Osteoblast (primary cell): ENCODE measurements at regions not wholly inside any gene's neighbourhood (a gene's known extent, or its start where the extent isn't known, plus 50 kb on each side); places are given as distances from the start of the nearest gene placed in this dataset.

Experiments
- DNase-seq: peaks from one replicate; pipeline ENCODE4 v3.0.0; 2011; ENCODE audit warnings: low spot score, mixed read lengths; ENCODE audit not compliant: insufficient read length; ENCODE audit errors: missing footprints
- H2AFZ ChIP-seq: 2 replicates; pipeline ENCODE4 v1.6.0; 2011; ENCODE audit warnings: mild to moderate bottlenecking, low read length
- H3K27ac ChIP-seq: 2 replicates; pipeline ENCODE4 v1.5.1; 2011; ENCODE audit warnings: mild to moderate bottlenecking, low read depth, low read length, moderate library complexity
- H3K27me3 ChIP-seq: 2 replicates; pipeline ENCODE4 v1.6.0; 2012; ENCODE audit warnings: mild to moderate bottlenecking, control low read depth, inconsistent platforms, low read length, moderate library complexity; ENCODE audit not compliant: insufficient read depth
- H3K36me3 ChIP-seq: 2 replicates; pipeline ENCODE4 v1.5.1; 2011; ENCODE audit warnings: mild to moderate bottlenecking, low read length, control low read depth, moderate library complexity; ENCODE audit not compliant: insufficient read depth
- H3K4me1 ChIP-seq: 2 replicates; pipeline ENCODE4 v1.5.1; 2011; ENCODE audit warnings: mild to moderate bottlenecking, low read length, control low read depth, moderate library complexity; ENCODE audit not compliant: insufficient read depth
- H3K4me2 ChIP-seq: 2 replicates; pipeline ENCODE4 v1.6.0; 2011; ENCODE audit warnings: mild to moderate bottlenecking, low read length; ENCODE audit not compliant: insufficient read depth
- H3K4me3 ChIP-seq: fragments of 200-600 bp; sonication (generic); 3 replicates; pipeline ENCODE4 v1.5.1; 2012; ENCODE audit warnings: mild to moderate bottlenecking, low read length, inconsistent platforms; ENCODE audit not compliant: insufficient read depth
- H3K79me2 ChIP-seq: 2 replicates; pipeline ENCODE4 v1.6.0; 2012; ENCODE audit warnings: mild to moderate bottlenecking, low read length, control low read depth, inconsistent platforms; ENCODE audit not compliant: insufficient read depth
- H3K9me3 ChIP-seq: 2 replicates; pipeline ENCODE4 v1.5.1; 2011; ENCODE audit warnings: low read depth, low read length, control low read depth
- H4K20me1 ChIP-seq: 2 replicates; pipeline ENCODE4 v1.6.0; 2012; ENCODE audit warnings: mild to moderate bottlenecking, low read length, control low read depth; ENCODE audit not compliant: insufficient read depth
- TF ChIP-seq, protein P1 (sequence below): IDR thresholded peaks from 2 replicates; pipeline ENCODE4 v1.5.1; 2011; ENCODE audit warnings: mild to moderate bottlenecking, low read depth, low read length, moderate library complexity; ENCODE audit errors: extremely low read depth

DNA sequence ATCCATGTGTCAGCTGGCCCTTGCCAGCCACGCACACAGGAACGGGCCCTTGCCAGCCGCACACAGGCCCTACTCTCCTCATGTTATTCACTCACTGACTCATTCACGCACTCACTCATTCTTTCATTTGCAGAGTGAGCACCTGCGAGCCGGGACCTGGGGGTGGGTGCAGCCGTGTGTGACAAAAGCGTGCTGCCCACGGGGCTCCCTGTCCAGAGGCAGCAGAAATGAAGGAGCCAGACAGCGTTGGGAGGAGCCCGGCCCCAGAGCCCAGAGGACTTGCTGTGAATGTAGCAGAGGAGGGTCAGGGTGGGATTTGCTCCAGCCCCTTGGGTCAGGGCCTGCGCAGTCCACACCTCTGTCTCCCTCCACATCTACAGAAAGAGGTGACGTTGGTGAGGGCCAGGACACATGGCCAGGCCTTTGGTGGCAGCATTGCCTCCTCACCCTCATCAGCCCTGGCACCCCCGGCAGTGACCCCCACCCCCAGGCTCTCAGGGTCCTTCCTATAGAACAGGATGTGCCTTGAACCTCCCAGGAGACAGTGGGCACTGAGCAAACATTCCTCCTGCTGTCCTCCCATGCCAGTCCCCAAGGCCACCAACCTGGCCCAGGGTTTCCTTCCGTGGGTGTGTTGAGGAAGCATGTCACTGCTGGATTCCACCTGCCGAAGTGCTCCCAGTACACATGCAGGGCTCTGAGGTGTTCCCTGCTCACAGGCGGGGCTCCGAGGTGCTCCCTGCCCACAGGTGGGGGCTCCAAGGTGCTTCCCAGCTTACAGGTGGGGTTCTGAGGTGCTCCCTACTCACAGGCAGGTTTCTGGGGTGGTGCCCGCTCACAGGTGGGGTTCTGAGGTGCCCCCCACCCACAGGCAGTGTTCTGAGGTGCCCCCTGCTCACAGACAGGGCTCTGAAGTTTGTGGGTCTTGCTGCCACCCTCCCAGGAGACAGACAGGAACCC lies 105.7 kb downstream of the HMX1 start:
- peak; percentile 36 for DNase-seq
- H3K9me3 ChIP-seq, result no peaks in the 10 kb centered on the region
- H2AFZ ChIP-seq, result no peak overlapping the region
- H3K4me1 ChIP-seq, result no peaks in the 10 kb centered on the region
- no peak overlapping the region for H3K4me2 ChIP-seq
- H3K4me3 ChIP-seq, result no peak overlapping the region
- H3K27me3 ChIP-seq, result no peaks in the 10 kb centered on the region
- H3K36me3 ChIP-seq, result no peaks in the 10 kb centered on the region
- TF ChIP-seq, protein P1, sequence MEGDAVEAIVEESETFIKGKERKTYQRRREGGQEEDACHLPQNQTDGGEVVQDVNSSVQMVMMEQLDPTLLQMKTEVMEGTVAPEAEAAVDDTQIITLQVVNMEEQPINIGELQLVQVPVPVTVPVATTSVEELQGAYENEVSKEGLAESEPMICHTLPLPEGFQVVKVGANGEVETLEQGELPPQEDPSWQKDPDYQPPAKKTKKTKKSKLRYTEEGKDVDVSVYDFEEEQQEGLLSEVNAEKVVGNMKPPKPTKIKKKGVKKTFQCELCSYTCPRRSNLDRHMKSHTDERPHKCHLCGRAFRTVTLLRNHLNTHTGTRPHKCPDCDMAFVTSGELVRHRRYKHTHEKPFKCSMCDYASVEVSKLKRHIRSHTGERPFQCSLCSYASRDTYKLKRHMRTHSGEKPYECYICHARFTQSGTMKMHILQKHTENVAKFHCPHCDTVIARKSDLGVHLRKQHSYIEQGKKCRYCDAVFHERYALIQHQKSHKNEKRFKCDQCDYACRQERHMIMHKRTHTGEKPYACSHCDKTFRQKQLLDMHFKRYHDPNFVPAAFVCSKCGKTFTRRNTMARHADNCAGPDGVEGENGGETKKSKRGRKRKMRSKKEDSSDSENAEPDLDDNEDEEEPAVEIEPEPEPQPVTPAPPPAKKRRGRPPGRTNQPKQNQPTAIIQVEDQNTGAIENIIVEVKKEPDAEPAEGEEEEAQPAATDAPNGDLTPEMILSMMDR, result no peak
- no peaks in the 10 kb centered on the region for H3K79me2 ChIP-seq
- no peaks in the 10 kb centered on the region for H4K20me1 ChIP-seq
- H3K27ac ChIP-seq, result no peak overlapping the region

DNA sequence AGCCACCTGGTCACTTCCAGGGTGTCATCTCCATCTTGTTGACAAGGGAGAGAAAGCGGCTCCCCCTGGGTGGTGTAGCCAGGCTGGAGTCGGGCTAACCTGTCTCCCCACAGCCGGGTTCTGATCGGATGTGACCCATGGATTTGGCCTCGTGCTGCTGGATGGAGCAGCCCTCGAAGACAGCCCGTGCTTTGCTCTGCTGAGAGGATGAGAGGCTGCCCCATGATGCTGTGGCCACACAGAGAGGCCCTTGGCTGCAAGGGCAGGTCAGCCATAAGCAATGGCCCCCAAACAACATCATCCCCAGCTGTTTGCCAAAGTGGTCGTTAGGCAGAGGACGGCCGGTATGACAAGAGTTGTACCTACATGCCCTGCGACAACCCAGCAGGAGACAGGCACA lies 106.6 kb downstream of the HMX1 start:
- no peaks in the 10 kb centered on the region for H4K20me1 ChIP-seq
- no peaks in the 10 kb centered on the region for H3K9me3 ChIP-seq
- no peaks in the 10 kb centered on the region for H3K36me3 ChIP-seq
- H3K27ac ChIP-seq, result no peak overlapping the region
- H3K27me3 ChIP-seq, result no peaks in the 10 kb centered on the region
- peak; percentile 39 for DNase-seq
- no peaks in the 10 kb centered on the region for H3K79me2 ChIP-seq
- H3K4me3 ChIP-seq, result no peak overlapping the region
- H3K4me2 ChIP-seq, result no peak overlapping the region
- TF ChIP-seq, protein P1, result no peak
- no peaks in the 10 kb centered on the region for H3K4me1 ChIP-seq
- no peak overlapping the region for H2AFZ ChIP-seq

DNA sequence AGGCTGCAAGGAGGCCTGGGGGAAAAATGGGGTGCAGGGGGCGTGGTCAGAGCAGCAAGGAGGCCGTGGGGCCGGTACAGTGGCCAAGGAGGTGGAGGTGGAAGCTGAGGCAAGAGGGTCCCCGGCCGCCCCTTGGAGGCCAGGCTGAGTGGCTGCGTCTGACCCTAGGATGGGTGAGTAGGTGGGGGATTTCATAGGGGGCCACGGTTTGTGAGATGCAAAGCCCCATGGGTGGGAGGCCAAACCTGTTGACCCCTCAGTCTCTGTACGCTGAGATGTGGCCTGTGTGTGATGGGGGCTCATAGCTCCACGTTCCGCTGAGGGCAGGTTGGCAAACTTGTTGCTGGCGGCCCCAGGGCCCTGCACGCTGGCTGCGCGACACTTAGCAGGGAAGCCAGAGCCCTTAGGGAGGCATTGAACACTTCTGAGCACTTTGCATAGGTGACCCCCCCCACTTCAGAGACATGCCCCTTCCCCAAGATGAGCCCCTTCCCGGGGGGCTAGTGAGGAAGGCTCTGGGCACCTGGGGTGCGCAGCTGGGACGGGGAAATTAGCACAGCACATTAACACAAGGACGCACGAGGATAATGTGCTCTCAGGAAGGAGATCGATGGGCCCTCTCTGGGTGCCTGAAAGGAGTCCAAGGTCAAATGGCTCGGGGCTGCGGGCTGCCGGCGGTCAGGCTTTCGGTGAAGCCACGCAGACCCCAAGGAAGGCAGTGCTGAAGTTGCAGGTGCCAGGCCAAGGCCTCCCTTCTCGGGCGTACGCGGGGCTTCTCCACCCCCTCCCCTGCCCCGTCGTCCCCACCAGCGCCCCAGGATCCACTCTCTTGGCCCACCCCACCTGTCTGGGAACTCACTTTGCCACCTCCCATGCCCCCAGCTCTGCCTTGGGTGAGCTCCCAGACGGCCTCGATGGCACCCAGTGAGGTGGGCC lies 107.4 kb downstream of the HMX1 start:
- no peaks in the 10 kb centered on the region for H4K20me1 ChIP-seq
- no peak overlapping the region for H3K4me2 ChIP-seq

More for the DNA sequence above, 107.4 kb downstream of the HMX1 start:
- DNase-seq, result peak; percentile 42
- Histone ChIP-seq H3K27me3 (no peaks in the 10 kb centered on the region), H3K4me3 (no peak overlapping the region), H3K27ac (no peak overlapping the region), H3K79me2 (no peaks in the 10 kb centered on the region), H3K36me3 (no peaks in the 10 kb centered on the region), H3K9me3 (no peaks in the 10 kb centered on the region), H2AFZ (no peak overlapping the region), H3K4me1 (no peaks in the 10 kb centered on the region)
- TF ChIP-seq, protein P1, result no peak
